ENCODE measurements at regions not wholly inside any gene's neighbourhood (a gene's known extent, or its start where the extent isn't known, plus 50 kb on each side); places are given as distances from the start of the nearest gene placed in this dataset.

DNA sequence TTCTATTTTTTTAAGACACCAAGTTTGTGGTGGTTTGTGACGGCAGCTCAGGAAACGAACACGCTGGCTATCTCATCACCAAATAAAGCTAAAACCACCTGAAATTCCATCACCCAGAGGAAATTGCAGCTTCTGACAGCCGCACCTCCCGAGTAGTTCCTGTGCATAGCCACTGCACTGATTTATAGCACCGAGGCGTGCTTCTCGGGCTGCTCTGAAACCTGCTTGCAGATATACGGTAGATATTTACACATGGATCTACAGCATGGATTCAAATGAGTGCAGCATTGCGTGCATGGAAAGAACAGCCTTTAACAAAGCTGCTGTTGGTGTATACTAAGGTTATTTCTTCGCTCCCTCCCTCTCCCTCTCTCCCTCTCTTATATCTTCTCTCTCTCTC is 153.8 kb downstream of the PHF2 start:
- no peak for DNase-seq (ENCODE audit: low spot score)

All from NAMALWA (cell line).